ENCODE measurements at regions not wholly inside any gene's neighbourhood (a gene's known extent, or its start where the extent isn't known, plus 50 kb on each side); places are given as distances from the start of the nearest gene placed in this dataset.

- TF ChIP-seq EP300 (IDR thresholded peaks at IDR 0.05; ENCODE audit: borderline replicate concordance) = no peak
- TF ChIP-seq FOXM1 (IDR thresholded peaks at IDR 0.05; ENCODE audit: borderline replicate concordance, low read depth) = no peak
- TF ChIP-seq RAD21 (IDR thresholded peaks at IDR 0.05; ENCODE audit: low read depth) = no peak
- TF ChIP-seq, protein P1, sequence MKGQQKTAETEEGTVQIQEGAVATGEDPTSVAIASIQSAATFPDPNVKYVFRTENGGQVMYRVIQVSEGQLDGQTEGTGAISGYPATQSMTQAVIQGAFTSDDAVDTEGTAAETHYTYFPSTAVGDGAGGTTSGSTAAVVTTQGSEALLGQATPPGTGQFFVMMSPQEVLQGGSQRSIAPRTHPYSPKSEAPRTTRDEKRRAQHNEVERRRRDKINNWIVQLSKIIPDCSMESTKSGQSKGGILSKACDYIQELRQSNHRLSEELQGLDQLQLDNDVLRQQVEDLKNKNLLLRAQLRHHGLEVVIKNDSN (IDR thresholded peaks at IDR 0.05) = no peak
- no peak for TF ChIP-seq REST (IDR thresholded peaks at IDR 0.05; ENCODE audit: low read depth)
- TF ChIP-seq NFIC (IDR thresholded peaks at IDR 0.05) = no peak
- TF ChIP-seq TCF12 (IDR thresholded peaks at IDR 0.05; ENCODE audit: low read depth) = no peak
- no peak for TF ChIP-seq EGR1 (IDR thresholded peaks at IDR 0.05)
- TF ChIP-seq TAF1 (IDR thresholded peaks at IDR 0.05; ENCODE audit: low read depth) = no peak
- TF ChIP-seq YY1 (IDR thresholded peaks at IDR 0.05; ENCODE audit: low read depth) = no peak
- TF ChIP-seq CEBPB (IDR thresholded peaks at IDR 0.05) = no peak
These were observed 69.1 kb upstream of the CTLA4 start for GRCh38 chr2:203798296-203799087.

DNA sequence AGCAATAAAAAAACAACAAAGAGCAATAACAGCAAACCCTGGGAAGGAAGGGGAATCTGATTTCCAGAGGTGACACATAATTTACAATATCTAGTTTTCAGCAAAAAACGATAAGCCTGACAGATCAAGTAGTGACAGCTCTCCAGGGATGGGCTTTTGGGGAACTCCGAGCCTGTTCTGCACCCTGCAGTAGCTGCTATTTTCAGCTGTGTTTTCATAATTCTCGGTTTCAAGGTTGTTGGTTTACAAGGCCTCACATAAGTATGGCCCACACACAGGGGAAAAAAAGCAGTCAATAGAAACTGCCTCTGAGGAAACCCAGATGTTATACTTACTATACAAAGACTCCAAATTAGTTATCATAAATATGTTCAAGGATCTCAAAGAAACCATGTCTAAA is 67.7 kb upstream of the CTLA4 start:
- TF ChIP-seq TEAD4 (IDR thresholded peaks at IDR 0.05) (no peak), CEBPB (IDR thresholded peaks at IDR 0.05) (no peak), EGR1 (IDR thresholded peaks at IDR 0.05) (no peak), TCF12 (IDR thresholded peaks at IDR 0.05; ENCODE audit: low read depth) (no peak), FOXM1 (IDR thresholded peaks at IDR 0.05; ENCODE audit: borderline replicate concordance, low read depth) (no peak), RAD21 (IDR thresholded peaks at IDR 0.05; ENCODE audit: low read depth) (no peak), TAF1 (IDR thresholded peaks at IDR 0.05; ENCODE audit: low read depth) (no peak)
- TF ChIP-seq, protein P2, sequence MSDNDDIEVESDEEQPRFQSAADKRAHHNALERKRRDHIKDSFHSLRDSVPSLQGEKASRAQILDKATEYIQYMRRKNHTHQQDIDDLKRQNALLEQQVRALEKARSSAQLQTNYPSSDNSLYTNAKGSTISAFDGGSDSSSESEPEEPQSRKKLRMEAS (IDR thresholded peaks at IDR 0.05) = no peak

DNA sequence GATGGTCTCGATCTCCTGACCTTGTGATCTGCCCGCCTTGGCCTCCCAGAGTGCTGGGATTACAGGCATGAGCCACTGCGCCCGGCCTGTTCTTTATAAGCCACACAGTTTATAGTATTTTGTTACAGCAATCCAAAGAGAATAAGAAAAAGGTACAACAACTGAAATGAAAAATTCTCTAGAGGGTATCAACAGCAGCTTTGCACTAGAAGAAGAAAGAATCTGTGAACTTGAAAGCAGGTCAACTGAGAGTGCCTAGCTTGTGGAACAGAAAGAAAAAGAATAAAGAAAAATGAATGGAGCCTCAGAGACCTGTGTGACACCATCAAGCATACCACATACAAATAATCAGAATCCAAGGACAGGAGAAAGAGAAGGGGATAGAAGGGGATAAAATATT is 66.8 kb upstream of the CTLA4 start:
- TF ChIP-seq RAD21 (IDR thresholded peaks at IDR 0.05; ENCODE audit: low read depth) (no peak), CREB1 (IDR thresholded peaks at IDR 0.05; ENCODE audit: low read depth) (no peak)

DNA sequence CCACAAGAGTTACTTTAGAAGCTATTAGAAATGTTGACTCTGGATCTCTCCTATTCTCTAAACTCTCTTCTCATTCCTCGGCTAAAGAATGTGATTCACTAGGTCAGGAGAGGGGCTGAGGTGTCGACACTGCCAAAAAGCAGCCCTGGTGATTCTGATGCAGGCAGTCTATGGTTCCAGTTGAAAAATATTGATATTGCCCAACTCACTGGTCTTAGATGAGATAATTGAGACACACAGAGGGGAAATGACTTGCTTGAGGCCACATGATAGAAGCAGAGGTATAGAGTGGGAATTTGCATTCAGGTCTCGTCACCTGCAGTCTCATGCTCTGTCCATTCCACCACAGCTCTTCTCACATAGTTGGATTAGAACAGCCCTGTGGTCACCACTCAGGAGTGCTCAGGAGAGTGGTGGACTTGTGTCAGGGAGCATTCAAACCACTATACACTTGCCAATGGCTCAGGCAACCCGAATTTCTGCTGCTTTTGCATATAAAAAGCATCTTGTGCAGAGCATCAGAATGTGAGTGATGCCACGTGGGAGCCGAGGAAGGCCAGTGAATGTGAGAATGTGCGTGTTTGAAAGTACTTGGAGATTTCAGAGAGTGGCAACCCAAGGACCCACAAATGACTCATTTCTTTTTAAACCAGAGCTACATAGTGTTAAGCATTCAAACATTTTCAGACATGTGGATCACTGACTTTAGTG is 65.1 kb upstream of the CTLA4 start:
- TF ChIP-seq NFIC (IDR thresholded peaks at IDR 0.05) = no peak
- TF ChIP-seq CREB1 (IDR thresholded peaks at IDR 0.05; ENCODE audit: low read depth) = no peak

DNA sequence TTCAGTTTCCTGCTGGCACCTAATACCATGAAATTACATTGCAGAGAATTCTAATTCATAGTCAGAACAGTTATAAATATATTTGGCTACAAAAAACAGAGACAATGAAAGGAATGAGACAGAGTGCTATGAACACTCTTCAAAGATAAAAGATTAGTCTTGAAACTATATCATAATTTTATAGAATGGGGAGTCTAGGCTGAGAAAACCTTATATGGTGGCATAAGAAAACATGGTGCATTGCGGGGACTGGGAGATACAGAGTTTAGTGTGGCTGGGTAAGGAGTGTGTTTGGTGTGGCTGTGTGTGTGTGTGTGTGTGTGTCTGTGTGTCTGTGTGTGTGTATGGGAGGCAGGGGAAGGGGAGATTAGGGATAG is 64.5 kb upstream of the CTLA4 start:
- TF ChIP-seq EGR1 (IDR thresholded peaks at IDR 0.05) (no peak), ZBTB7A (IDR thresholded peaks at IDR 0.05; ENCODE audit: low read depth) (no peak), RAD21 (IDR thresholded peaks at IDR 0.05; ENCODE audit: low read depth) (no peak), FOXM1 (IDR thresholded peaks at IDR 0.05; ENCODE audit: borderline replicate concordance, low read depth) (no peak), TCF12 (IDR thresholded peaks at IDR 0.05; ENCODE audit: low read depth) (no peak), YY1 (IDR thresholded peaks at IDR 0.05; ENCODE audit: low read depth) (no peak), REST (IDR thresholded peaks at IDR 0.05; ENCODE audit: low read depth) (no peak), TAF1 (IDR thresholded peaks at IDR 0.05; ENCODE audit: low read depth) (no peak), CEBPB (IDR thresholded peaks at IDR 0.05) (no peak), NFIC (IDR thresholded peaks at IDR 0.05) (no peak), TEAD4 (IDR thresholded peaks at IDR 0.05) (no peak), CREB1 (IDR thresholded peaks at IDR 0.05; ENCODE audit: low read depth) (no peak), EP300 (IDR thresholded peaks at IDR 0.05; ENCODE audit: borderline replicate concordance) (no peak)
- TF ChIP-seq, protein P2 (IDR thresholded peaks at IDR 0.05) = no peak
- TF ChIP-seq, protein P1 (IDR thresholded peaks at IDR 0.05) = no peak

DNA sequence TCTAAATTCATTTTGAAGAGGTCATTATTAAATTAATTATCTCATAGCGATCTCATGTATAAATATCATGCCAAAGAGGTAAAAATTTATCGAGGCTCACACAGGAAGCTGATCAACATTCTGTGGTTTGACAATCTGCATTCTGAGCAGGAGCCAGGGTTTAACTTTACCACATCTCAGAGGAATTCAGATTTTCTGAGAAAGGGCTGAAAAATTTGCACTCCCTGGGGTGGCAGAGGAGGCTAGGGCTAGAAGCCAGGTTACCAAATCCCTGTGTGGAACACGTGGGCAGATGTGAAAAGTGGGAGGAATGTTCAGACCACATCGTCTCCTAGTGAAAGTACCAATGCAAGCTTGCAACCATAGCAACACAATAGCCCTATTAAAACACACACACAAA is 63.5 kb upstream of the CTLA4 start:
- TF ChIP-seq EP300 (IDR thresholded peaks at IDR 0.05; ENCODE audit: borderline replicate concordance) (no peak), CREB1 (IDR thresholded peaks at IDR 0.05; ENCODE audit: low read depth) (no peak), ZBTB7A (IDR thresholded peaks at IDR 0.05; ENCODE audit: low read depth) (no peak), YY1 (IDR thresholded peaks at IDR 0.05; ENCODE audit: low read depth) (no peak), FOXM1 (IDR thresholded peaks at IDR 0.05; ENCODE audit: borderline replicate concordance, low read depth) (no peak), EGR1 (IDR thresholded peaks at IDR 0.05) (no peak), REST (IDR thresholded peaks at IDR 0.05; ENCODE audit: low read depth) (no peak), NFIC (IDR thresholded peaks at IDR 0.05) (no peak), TAF1 (IDR thresholded peaks at IDR 0.05; ENCODE audit: low read depth) (no peak), TEAD4 (IDR thresholded peaks at IDR 0.05) (no peak)
- TF ChIP-seq, protein P2 (IDR thresholded peaks at IDR 0.05) = no peak
- TF ChIP-seq, protein P1 (IDR thresholded peaks at IDR 0.05) = no peak

Measured in Ishikawa (cell line).